ENCODE measurements at regions not wholly inside any gene's neighbourhood (a gene's known extent, or its start where the extent isn't known, plus 50 kb on each side); places are given as distances from the start of the nearest gene placed in this dataset.

DNA sequence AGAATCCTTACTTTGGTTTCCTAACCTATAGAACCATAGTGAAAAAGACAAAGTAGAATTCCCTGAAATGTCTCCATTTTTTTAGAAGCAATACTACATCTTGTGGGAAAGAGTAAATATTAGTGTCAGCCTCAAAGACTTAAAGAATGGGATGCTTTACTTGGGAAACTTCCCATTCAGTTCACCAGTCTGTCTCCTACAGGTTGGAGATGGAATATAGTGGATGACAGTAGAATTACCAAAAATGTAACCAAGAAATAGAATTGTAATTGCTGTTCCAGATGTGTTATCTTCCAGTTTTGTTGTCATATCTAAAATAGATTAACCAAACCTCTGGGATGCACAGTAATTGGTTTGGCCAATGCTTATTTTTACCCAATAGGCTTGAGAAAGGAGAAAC lies 338.6 kb upstream of the GRID2 start:
- Histone ChIP-seq H3K9me3 (ENCODE audit: insufficient read depth, low read length, severe bottlenecking) (no peaks in the 10 kb centered on the region), H3K36me3 (ENCODE audit: insufficient read depth, low read length) (no peaks in the 10 kb centered on the region), H4K20me1 (ENCODE audit: insufficient read depth, low read length) (no peaks in the 10 kb centered on the region), H3K4me1 (ENCODE audit: insufficient read depth, low read length) (no peaks in the 10 kb centered on the region), H3K27ac (ENCODE audit: low read length) (no peak overlapping the region), H3K4me2 (ENCODE audit: insufficient read depth, low read length) (no peak overlapping the region), H2AFZ (ENCODE audit: low read depth, low read length) (no peak overlapping the region), H3K79me2 (ENCODE audit: insufficient read depth, low read length) (no peaks in the 10 kb centered on the region), H3K4me3 (ENCODE audit: low read depth in 1 of 2, low read length in 2 of 2) (no peak overlapping the region), H3K9ac (ENCODE audit: low read depth, low read length) (no peak overlapping the region), H3K27me3 (ENCODE audit: insufficient read depth, low read length, poor library complexity) (no peaks in the 10 kb centered on the region)
- no peak for DNase-seq
- no peak for ATAC-seq (ENCODE audit: insufficient read depth, low read depth)
- TF ChIP-seq, protein P1, sequence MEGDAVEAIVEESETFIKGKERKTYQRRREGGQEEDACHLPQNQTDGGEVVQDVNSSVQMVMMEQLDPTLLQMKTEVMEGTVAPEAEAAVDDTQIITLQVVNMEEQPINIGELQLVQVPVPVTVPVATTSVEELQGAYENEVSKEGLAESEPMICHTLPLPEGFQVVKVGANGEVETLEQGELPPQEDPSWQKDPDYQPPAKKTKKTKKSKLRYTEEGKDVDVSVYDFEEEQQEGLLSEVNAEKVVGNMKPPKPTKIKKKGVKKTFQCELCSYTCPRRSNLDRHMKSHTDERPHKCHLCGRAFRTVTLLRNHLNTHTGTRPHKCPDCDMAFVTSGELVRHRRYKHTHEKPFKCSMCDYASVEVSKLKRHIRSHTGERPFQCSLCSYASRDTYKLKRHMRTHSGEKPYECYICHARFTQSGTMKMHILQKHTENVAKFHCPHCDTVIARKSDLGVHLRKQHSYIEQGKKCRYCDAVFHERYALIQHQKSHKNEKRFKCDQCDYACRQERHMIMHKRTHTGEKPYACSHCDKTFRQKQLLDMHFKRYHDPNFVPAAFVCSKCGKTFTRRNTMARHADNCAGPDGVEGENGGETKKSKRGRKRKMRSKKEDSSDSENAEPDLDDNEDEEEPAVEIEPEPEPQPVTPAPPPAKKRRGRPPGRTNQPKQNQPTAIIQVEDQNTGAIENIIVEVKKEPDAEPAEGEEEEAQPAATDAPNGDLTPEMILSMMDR (IDR thresholded peaks at IDR 0.05; ENCODE audit: borderline replicate concordance, extremely low read depth, low read length, poor library complexity, severe bottlenecking) = no peak
- TF ChIP-seq EZH2 (IDR thresholded peaks at IDR 0.05; ENCODE audit: borderline replicate concordance, low read depth, low read length, severe bottlenecking) = no peak

DNA sequence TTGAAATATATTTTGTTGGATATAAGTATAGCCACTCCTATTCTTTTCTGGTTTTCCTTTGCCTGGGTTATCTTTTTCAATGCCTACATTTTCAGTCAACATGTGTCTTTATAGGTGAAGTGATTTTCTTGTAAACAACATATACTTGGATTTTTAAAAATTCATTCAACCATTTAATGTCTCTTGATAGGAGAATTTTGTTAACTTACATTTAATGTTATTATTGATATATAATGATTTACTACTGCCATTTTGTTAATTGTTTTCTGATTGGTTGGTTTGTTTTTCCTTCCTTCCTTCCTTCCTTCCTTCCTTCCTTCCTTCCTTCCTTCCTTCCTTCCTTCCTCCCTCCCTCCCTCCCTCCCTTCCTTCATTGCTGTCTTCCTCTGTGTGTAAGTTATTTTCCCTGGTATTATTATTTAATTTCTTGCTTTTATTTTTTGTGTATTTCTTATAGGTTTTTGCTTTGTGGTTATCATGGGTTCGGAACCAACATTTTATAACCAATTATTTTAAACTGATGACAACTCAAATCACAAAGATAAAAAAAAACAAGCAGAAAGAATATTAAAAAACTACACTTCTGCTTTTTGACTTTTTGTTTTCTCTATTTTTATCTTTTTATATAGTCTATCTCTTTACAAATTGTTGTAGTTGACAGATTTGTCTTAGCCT lies 330.1 kb upstream of the GRID2 start:
- no peak for TF ChIP-seq EZH2 (IDR thresholded peaks at IDR 0.05; ENCODE audit: borderline replicate concordance, low read depth, low read length, severe bottlenecking)
- TF ChIP-seq, protein P1 (IDR thresholded peaks at IDR 0.05; ENCODE audit: borderline replicate concordance, extremely low read depth, low read length, poor library complexity, severe bottlenecking) = no peak
- Histone ChIP-seq H3K27ac (ENCODE audit: low read length) (no peak overlapping the region), H3K9me3 (ENCODE audit: insufficient read depth, low read length, severe bottlenecking) (no peaks in the 10 kb centered on the region), H3K36me3 (ENCODE audit: insufficient read depth, low read length) (no peaks in the 10 kb centered on the region), H4K20me1 (ENCODE audit: insufficient read depth, low read length) (no peaks in the 10 kb centered on the region), H3K27me3 (ENCODE audit: insufficient read depth, low read length, poor library complexity) (no peaks in the 10 kb centered on the region), H3K4me1 (ENCODE audit: insufficient read depth, low read length) (no peaks in the 10 kb centered on the region), H3K79me2 (ENCODE audit: insufficient read depth, low read length) (no peaks in the 10 kb centered on the region), H3K4me2 (ENCODE audit: insufficient read depth, low read length) (no peak overlapping the region), H3K4me3 (ENCODE audit: low read depth in 1 of 2, low read length in 2 of 2) (no peak overlapping the region), H2AFZ (ENCODE audit: low read depth, low read length) (no peak overlapping the region), H3K9ac (ENCODE audit: low read depth, low read length) (no peak overlapping the region)
- ATAC-seq (ENCODE audit: insufficient read depth, low read depth) (no peak), DNase-seq (no peak)

DNA sequence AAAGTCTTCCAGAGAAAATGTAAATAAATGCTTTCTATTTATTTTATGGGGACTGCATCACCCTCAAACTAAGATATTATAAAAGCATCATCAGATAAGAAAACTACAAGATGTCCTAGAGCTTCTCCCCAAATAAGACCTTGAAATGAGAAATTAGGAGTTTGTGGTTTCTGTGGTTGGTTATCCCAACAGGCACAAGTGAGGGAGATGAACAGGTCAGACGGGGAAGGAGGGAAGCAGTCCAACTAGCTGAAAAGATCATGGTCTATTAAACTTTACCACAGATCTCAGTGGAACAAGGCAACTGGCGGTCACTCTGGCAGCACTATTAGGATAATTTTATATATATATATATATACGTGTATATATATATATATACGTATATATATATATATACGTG lies 319.3 kb upstream of the GRID2 start:
- Histone ChIP-seq H2AFZ (ENCODE audit: low read depth, low read length) (no peak overlapping the region), H3K4me1 (ENCODE audit: insufficient read depth, low read length) (no peaks in the 10 kb centered on the region), H3K27me3 (ENCODE audit: insufficient read depth, low read length, poor library complexity) (no peaks in the 10 kb centered on the region), H3K4me3 (ENCODE audit: low read depth in 1 of 2, low read length in 2 of 2) (no peak overlapping the region), H3K36me3 (ENCODE audit: insufficient read depth, low read length) (no peaks in the 10 kb centered on the region), H3K9ac (ENCODE audit: low read depth, low read length) (no peak overlapping the region), H3K79me2 (ENCODE audit: insufficient read depth, low read length) (no peaks in the 10 kb centered on the region), H3K27ac (ENCODE audit: low read length) (no peak overlapping the region), H4K20me1 (ENCODE audit: insufficient read depth, low read length) (no peaks in the 10 kb centered on the region), H3K4me2 (ENCODE audit: insufficient read depth, low read length) (no peak overlapping the region), H3K9me3 (ENCODE audit: insufficient read depth, low read length, severe bottlenecking) (no peaks in the 10 kb centered on the region)
- ATAC-seq (ENCODE audit: insufficient read depth, low read depth) (no peak), DNase-seq (no peak)
- no peak for TF ChIP-seq EZH2 (IDR thresholded peaks at IDR 0.05; ENCODE audit: borderline replicate concordance, low read depth, low read length, severe bottlenecking)
- TF ChIP-seq, protein P1 (IDR thresholded peaks at IDR 0.05; ENCODE audit: borderline replicate concordance, extremely low read depth, low read length, poor library complexity, severe bottlenecking) = no peak
